A673 (cell line): ENCODE measurements at regions not wholly inside any gene's neighbourhood (a gene's known extent, or its start where the extent isn't known, plus 50 kb on each side); places are given as distances from the start of the nearest gene placed in this dataset.

ENCODE experiments used
- BruUV-seq: library from RNA; stranded (reverse); fragments of 400-500 nt; replicated peaks from 2 replicates; lab custom pipeline; 2021; lab: Mats Ljungman, UMichigan
- CTCF ChIA-PET: fragments of 300-600 bp; sonication (Branson Sonifier 250); formaldehyde crosslinking; loops from one replicate; lab custom pipeline; 2022; ENCODE audit warnings: antibody characterized with exemption; lab: Charles Lee
- POLR2A ChIA-PET: fragments of 300-600 bp; sonication (Branson Sonifier 250); formaldehyde crosslinking; loops from one replicate; lab custom pipeline; 2022; ENCODE audit warnings: antibody characterized with exemption; ENCODE audit not compliant: low non-redundant PET; lab: Charles Lee
- DNase-seq: peaks from one replicate; pipeline ENCODE4 v3.0.0-alpha.2; 2015; ENCODE audit warnings: low spot score
- H3K27ac ChIP-seq: fragments of 200-600 bp; sonication (generic); 2 replicates; pipeline ENCODE4 v1.5.1; 2016; ENCODE audit warnings: mixed run types, low read depth, mild to moderate bottlenecking, mixed read lengths, antibody characterized with exemption, low read length; ENCODE audit not compliant: poor library complexity, severe bottlenecking
- H3K27me3 ChIP-seq: fragments of 200-600 bp; sonication (generic); replicated peaks from 2 replicates; pipeline ENCODE4 v1.6.1; 2017; ENCODE audit warnings: mixed run types, low read depth, mild to moderate bottlenecking, mixed read lengths, antibody characterized with exemption, low read length; ENCODE audit not compliant: insufficient read depth, poor library complexity
- H3K36me3 ChIP-seq: fragments of 200-600 bp; sonication (generic); 2 replicates; pipeline ENCODE4 v1.6.1; 2016; ENCODE audit warnings: mixed run types, mild to moderate bottlenecking, mixed read lengths, antibody characterized with exemption, low read length; ENCODE audit not compliant: insufficient read depth, poor library complexity, severe bottlenecking
- H3K4me1 ChIP-seq: fragments of 200-600 bp; sonication (generic); 2 replicates; pipeline ENCODE4 v1.6.1; 2017; ENCODE audit warnings: mixed run types, mild to moderate bottlenecking, mixed read lengths, antibody characterized with exemption, low read length; ENCODE audit not compliant: insufficient read depth, poor library complexity, severe bottlenecking
- H3K4me3 ChIP-seq: fragments of 200-600 bp; sonication (generic); 2 replicates; pipeline ENCODE4 v1.5.1; 2016; ENCODE audit warnings: low read depth, mixed run types, mild to moderate bottlenecking, mixed read lengths, low read length; ENCODE audit not compliant: poor library complexity, severe bottlenecking
- H3K9me3 ChIP-seq: fragments of 200-600 bp; sonication (generic); 2 replicates; pipeline ENCODE4 v1.6.1; 2016; ENCODE audit warnings: mixed run types, low read depth, mild to moderate bottlenecking, mixed read lengths, antibody characterized with exemption, low read length; ENCODE audit not compliant: poor library complexity, severe bottlenecking
- CTCF ChIP-seq: fragments of 300-800, 200-600 bp; sonication (generic); conservative IDR thresholded peaks from 2 replicates; pipeline ENCODE4 v1.5.1; 2017; ENCODE audit warnings: low read depth, mild to moderate bottlenecking, antibody characterized with exemption, low read length, moderate library complexity, mixed read lengths
- EZH2 ChIP-seq: fragments of 200-600 bp; sonication (generic); IDR thresholded peaks from 2 replicates; pipeline ENCODE4 v1.6.1; 2017; ENCODE audit warnings: borderline replicate concordance, low read depth, mild to moderate bottlenecking, mixed read lengths, antibody characterized with exemption, low read length; ENCODE audit not compliant: poor library complexity, severe bottlenecking
- intact Hi-C: fragments of 100-400 bp; cut with micrococcal nuclease; formaldehyde crosslinking; loops from one replicate; pipeline ENCODE4 v1.10.0; 2022; ENCODE audit not compliant: unreplicated experiment

- no peaks in the 10 kb centered on the region for H3K27me3 ChIP-seq
- H3K27ac ChIP-seq = no peak overlapping the region
- no peak for DNase-seq
- ChIA-PET POLR2A (no interaction called here), CTCF (no interaction called here)
- intact Hi-C loops = no loop called here
- H3K36me3 ChIP-seq = no peaks in the 10 kb centered on the region
- no peak overlapping the region for H3K4me3 ChIP-seq
- H3K9me3 ChIP-seq = no peaks in the 10 kb centered on the region
- BruUV-seq = no TSS peak
- TF ChIP-seq EZH2 (no peak), CTCF (no peak)
- H3K4me1 ChIP-seq = no peaks in the 10 kb centered on the region
These were observed 286.2 kb downstream of the MRPS30 start for GRCh38 chr5:45094876-45095440.

GRCh38 chr5:45098483-45098882, 289.7 kb downstream of the MRPS30 start:
- POLR2A ChIA-PET = no interaction called here
- DNase-seq = no peak
- no peaks in the 10 kb centered on the region for H3K9me3 ChIP-seq
- no peaks in the 10 kb centered on the region for H3K36me3 ChIP-seq
- no peak overlapping the region for H3K27ac ChIP-seq
- no peaks in the 10 kb centered on the region for H3K27me3 ChIP-seq
- no peaks in the 10 kb centered on the region for H3K4me1 ChIP-seq
- CTCF ChIA-PET = no interaction called here
- no peak overlapping the region for H3K4me3 ChIP-seq
- TF ChIP-seq CTCF (no peak), EZH2 (no peak)
- intact Hi-C loops = no loop called here
- no TSS peak for BruUV-seq

- H3K4me3 ChIP-seq = no peak overlapping the region
- H3K27ac ChIP-seq = no peak overlapping the region
- no peaks in the 10 kb centered on the region for H3K27me3 ChIP-seq
- H3K9me3 ChIP-seq = no peaks in the 10 kb centered on the region
- CTCF ChIA-PET = no interaction called here
- H3K36me3 ChIP-seq = no peaks in the 10 kb centered on the region
- intact Hi-C loops = no loop called here
- TF ChIP-seq CTCF (no peak), EZH2 (no peak)
- no peak for DNase-seq
- POLR2A ChIA-PET = no interaction called here
- no TSS peak for BruUV-seq
- no peaks in the 10 kb centered on the region for H3K4me1 ChIP-seq
These were observed 292.4 kb downstream of the MRPS30 start for GRCh38 chr5:45101146-45101545.
